ENCODE measurements at regions not wholly inside any gene's neighbourhood (a gene's known extent, or its start where the extent isn't known, plus 50 kb on each side); places are given as distances from the start of the nearest gene placed in this dataset.
A peak's percentile ranks its signal among the peaks of the same experiment; 100 is the strongest.
"Not testable (repeated sequence)": the region's sequence is repeated elsewhere in the genome, so short reads cannot be mapped to it uniquely, and the experiment has no call there.

DNA sequence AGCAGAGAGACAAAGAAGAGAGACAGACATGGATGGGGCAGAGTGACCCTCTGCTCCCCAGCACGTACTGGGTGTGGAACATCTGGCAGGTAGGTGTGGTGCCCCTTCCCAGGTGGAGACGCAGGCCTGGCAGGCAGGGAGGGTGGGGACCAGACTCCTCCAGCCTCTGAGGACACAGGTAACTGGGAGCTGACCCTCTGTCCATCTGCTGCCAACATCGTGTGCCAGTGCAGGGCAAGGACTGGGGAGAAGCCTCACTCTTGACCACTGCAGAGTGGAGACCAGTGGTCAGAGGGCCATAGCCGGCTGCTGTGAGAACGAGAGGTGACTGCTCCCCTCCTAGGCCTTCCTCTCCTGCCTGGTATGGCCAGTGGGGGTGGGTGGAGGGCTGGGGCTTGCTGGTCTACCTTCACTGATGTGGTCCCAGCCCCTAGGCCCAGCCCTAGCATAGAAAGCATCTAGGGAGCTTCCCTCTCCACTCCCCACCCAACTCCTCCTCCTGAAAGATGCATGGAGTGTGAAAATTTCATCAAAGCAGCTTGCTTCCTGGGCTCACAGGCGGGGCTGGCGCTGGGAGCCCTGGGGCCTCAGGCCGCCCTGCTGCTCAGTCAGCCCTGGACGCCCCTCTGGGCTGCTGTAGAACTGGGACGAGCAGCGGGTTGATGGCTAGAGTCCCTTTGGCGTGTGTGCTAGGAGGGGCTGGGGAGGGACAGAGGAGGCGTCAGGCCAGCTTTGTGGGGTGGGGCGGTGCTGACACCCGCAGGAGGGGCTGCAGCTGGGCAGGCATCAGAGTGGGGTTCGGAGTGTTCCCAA, 90.3 kb downstream of the PLXNA1 start:
- no peak for DNase-seq

- DNase-seq: no peak
Measured at GRCh38 chr3:127073941-127074820, 91.3 kb downstream of the PLXNA1 start.

DNA sequence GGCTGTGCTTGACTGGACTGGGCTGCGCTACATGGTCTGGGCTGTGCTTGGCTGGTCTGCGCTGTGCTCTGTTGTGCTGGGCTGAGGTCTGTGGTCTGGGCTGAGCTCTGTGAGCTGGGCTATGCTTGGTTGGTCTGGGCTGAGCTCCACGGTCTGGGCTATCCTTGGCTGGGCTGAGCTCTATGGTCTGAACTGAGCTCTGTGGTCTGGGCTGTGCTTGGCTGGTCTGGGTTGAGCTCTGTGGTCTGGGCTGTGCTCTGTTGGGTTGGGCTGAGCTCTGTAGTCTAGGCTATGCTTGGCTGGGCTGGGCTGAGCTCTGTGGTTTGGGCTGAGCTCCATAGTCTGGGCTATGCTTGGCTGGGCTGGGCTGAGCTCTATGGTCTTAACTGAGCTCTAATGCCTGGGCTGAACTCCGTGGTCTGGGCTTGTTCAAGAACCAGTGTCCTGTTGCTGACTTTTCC, 92.0 kb downstream of the PLXNA1 start:
- peak; percentile 27 for DNase-seq

- not testable (repeated sequence) for DNase-seq
Measured at GRCh38 chr3:127076166-127076992, 93.5 kb downstream of the PLXNA1 start.

GRCh38 chr3:127077068-127077467, 94.2 kb downstream of the PLXNA1 start:
- no peak for DNase-seq

GRCh38 chr3:127077505-127078064, 94.7 kb downstream of the PLXNA1 start:
- no peak for DNase-seq

DNA sequence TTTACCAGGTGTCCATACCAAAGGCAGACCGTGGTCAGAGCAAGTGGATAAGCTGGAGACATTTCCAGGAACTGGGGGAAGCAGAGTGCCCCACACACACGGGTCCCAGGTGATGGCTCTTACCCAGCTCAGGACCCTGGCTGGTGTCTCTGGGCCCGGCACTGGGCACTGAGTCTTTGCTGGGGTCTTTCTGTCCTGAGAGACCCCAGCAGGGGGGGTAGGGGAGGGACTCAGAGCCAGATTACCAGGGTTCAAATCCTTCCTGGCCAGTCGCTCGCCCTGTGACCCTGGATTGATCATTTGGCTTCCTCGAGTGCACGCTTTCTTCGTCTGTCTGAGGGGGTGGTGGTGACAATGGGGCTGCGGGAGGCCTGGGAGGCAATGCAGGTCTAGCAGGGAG, 95.7 kb downstream of the PLXNA1 start:
- DNase-seq: no peak

DNA sequence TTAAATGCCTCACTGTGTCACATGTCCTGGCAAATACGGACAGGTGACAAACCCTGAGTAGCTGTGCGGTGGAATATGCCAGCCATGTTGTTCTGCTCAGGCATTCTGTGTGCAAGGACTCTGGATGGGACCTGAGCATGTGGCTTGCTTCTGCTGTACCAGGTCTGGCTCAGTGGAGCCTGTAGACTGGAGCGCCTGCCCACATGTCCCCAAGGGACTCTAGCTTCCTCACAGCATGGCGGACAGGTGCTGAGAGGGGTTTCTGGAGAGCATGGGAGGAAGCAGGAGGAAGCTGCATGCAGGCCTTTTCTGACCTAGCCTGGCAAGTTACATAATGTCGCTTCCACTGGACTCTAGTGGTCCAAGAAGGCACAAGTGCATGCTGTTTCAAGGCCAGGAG, 96.3 kb downstream of the PLXNA1 start:
- DNase-seq: no peak

DNA sequence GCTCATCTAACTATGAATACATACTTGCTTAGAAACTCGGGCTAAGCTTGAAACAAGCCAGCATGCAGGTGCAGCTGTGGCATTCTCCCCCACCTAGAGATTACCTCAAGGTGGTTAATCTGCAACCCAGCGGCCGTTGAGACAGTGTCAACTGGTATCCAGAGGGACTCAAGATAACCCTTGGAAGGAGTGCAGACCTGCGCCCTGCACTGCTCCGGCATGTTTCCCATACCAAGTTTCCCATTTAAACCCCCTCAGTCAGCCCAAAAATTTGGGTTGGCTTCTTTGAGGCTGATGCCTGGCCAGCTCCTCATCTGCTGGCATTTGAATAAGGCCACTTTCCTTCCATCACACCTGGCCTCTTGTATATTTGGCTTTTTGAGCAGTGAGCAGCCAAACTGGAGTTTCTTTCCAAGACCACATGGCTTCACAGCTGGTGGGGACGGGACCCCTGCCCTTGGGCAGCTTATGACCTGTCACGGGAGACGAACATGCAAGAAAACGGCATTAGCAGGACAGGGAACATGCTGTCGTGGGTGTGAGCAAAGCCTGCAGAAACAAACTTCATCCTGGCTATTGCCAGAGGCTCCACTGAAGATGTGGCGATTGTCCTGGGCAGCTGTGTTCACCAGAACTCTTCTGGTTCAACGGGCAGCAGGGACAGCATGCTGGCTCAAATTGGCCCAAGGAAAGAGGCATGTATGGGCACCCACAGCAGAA, 98.2 kb downstream of the PLXNA1 start:
- DNase-seq: no peak

- DNase-seq: no peak
Measured at GRCh38 chr3:127082066-127082465, 99.2 kb downstream of the PLXNA1 start.

DNA sequence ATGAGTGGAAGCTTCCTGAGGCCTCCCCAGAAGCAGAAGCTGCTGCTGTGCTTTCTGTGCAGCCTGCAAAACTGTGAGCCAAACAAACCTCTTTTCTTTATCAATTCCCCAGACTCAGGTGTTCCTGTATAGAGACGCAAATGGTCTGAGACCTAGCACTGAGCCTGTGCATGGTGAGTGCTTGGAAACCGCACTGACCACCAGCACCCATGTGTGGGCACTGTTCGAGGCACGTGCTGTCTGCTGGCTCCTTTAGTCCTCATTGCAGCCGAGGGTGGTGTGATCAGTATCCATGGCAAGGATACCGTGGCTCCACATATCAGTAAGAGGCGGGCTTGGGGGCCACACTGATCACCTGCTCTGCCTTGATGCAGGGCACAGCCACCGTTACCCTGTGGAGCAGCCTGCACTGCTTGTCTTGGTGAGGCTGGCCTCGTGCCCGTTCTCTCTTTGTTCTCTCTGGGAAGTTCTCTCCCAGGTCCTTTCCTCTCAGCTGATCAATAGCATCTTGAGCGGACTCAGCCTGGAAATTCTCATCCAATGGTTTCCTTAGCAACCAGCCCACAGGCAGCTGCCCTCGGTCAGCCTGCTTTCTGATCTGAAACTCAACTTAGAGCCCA, 101.0 kb downstream of the PLXNA1 start:
- DNase-seq: no peak

- no peak for DNase-seq
Measured at GRCh38 chr3:127084401-127084990, 101.6 kb downstream of the PLXNA1 start.

- DNase-seq: no peak
Measured at GRCh38 chr3:127085576-127085975, 102.7 kb downstream of the PLXNA1 start.

DNA sequence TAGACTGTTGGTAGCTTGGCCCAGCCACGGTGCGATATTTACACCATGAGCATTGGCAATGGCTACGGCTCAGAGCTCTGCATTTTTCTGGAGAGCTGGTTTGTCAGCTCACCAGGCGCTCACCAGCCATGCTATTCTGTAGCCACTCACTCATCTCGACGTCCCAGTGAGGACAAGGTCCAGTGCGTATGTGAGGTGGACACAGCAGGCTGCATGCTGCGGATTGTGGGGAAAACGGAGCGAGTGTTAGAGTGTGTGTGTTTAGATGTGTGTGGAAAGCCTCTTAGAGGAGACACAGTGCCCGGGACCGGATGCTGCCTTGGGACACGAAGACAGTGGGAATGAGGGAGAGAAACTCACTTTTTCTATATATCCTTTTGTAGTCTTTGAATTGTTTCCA, 103.7 kb downstream of the PLXNA1 start:
- not testable (repeated sequence) for DNase-seq

DNA sequence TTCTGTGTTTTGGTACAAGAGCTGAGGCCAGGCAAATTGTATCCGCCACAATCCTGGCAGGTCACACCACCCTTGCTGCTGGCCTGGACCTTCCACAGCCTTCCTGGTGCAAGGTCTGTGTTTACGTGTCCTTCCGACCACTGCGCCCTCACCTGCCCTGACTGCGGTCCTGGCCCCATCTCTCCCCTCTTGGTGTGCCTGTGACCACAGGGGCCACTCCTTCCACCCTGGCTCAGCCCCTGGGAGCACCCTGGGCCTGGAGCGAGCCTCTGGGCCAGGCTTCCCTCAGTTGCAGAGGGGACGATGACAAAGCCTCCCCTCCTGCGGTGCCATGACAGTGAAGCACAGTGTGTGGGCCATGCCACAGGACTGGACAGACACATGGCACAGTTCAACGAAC, 104.5 kb downstream of the PLXNA1 start:
- DNase-seq: no peak

- no peak for DNase-seq
Measured at GRCh38 chr3:127088511-127089351, 104.2 kb upstream of the PRR23E start.

- no peak for DNase-seq
Measured at GRCh38 chr3:127089486-127090145, 103.3 kb upstream of the PRR23E start.

- no peak for DNase-seq
Measured at GRCh38 chr3:127090218-127091160, 102.4 kb upstream of the PRR23E start.
